ENCODE measurements at regions not wholly inside any gene's neighbourhood (a gene's known extent, or its start where the extent isn't known, plus 50 kb on each side); places are given as distances from the start of the nearest gene placed in this dataset.

DNA sequence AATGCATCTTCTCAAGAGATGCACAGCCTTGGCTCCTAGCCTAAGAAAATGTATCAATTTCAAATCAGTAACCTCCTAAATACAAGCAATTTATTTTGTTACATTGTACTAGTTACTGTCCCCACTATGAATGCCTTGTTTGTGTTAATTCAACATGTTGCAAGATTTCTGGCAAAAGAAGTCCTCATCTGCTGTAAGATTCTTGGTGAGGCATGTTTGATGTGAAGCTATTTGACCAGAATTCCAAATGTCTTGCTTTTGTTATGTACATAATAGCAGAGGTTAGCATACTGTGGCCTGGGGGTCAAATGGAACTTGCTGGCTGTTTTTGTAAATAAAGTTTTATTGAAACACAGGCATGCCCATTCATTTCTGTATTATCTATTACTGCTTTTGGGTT is 1023.1 kb upstream of the WWC1 start:
- no peaks in the 10 kb centered on the region for H3K27me3 ChIP-seq (replicated peaks in 1 of 2; ENCODE audit: control insufficient read depth in 2 of 2, insufficient read depth in 2 of 2, low read length in 1 of 2)
- BruUV-seq (replicated peaks): no TSS peak
- no peaks in the 10 kb centered on the region for H3K9me3 ChIP-seq (replicated peaks; ENCODE audit: control insufficient read depth, insufficient read depth, low read length)
- in situ Hi-C loops (cut with MboI) (no loop called here), intact Hi-C loops (cut with micrococcal nuclease; ENCODE audit: unreplicated experiment) (no loop called here)
- no peak for TF ChIP-seq RELA (IDR thresholded peaks at IDR 0.05; ENCODE audit: borderline replicate concordance, partially characterized antibody)
- TF ChIP-seq, protein P1, sequence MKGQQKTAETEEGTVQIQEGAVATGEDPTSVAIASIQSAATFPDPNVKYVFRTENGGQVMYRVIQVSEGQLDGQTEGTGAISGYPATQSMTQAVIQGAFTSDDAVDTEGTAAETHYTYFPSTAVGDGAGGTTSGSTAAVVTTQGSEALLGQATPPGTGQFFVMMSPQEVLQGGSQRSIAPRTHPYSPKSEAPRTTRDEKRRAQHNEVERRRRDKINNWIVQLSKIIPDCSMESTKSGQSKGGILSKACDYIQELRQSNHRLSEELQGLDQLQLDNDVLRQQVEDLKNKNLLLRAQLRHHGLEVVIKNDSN (IDR thresholded peaks at IDR 0.05; ENCODE audit: borderline replicate concordance, extremely low read length, insufficient read depth, low read depth, low read length): no peak
- H3K79me2 ChIP-seq (ENCODE audit: control insufficient read depth, insufficient read depth, low read length): no peaks in the 10 kb centered on the region
- ChIA-PET CTCF (no interaction called here), RAD21 (ENCODE audit: unreplicated experiment) (no interaction called here), POLR2A (no interaction called here), SMC1A (ENCODE audit: uncharacterized antibody, unreplicated experiment) (no interaction called here)
- H4K20me1 ChIP-seq (ENCODE audit: control insufficient read depth, insufficient read depth): no peaks in the 10 kb centered on the region
- H3K4me2 ChIP-seq (ENCODE audit: control insufficient read depth, insufficient read depth): no peak overlapping the region
- no peak overlapping the region for H3K9ac ChIP-seq (ENCODE audit: control insufficient read depth, insufficient read depth, low read length)
- no peak overlapping the region for H3K27ac ChIP-seq (ENCODE audit: control insufficient read depth, insufficient read depth)
- ATAC-seq (no peak), FAIRE-seq (no peak), DNase-seq (ENCODE audit: low read depth, low spot score) (no peak)
- no peak overlapping the region for H2AFZ ChIP-seq (ENCODE audit: control insufficient read depth, low read depth, low read length)
- H3K4me1 ChIP-seq (ENCODE audit: control insufficient read depth, insufficient read depth, low read length): no peaks in the 10 kb centered on the region
- no peak overlapping the region for H3K4me3 ChIP-seq
- no peaks in the 10 kb centered on the region for H3K36me3 ChIP-seq (ENCODE audit: control insufficient read depth in 2 of 2, insufficient read depth in 2 of 2, low read length in 1 of 2)

DNA sequence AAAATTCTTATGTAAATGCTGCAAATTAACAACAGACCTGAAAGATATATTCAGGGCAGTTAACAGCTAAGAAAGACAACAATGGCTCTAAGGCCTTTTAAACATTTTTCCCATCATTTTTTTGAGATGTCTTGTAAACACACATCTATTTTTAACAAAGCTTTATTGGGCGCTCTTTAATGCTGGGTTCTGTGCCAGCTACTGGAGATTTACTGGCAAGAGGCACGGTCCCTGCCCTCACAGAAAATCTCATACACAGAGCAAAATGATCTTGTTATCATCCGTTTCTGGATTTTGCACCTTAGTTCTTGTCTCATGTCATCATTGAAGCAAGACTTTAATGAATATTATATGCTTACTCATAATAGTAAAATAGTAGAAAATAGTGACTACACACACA is 1022.3 kb upstream of the WWC1 start:
- Histone ChIP-seq H3K27me3 (replicated peaks in 1 of 2; ENCODE audit: control insufficient read depth in 2 of 2, insufficient read depth in 2 of 2, low read length in 1 of 2) (no peaks in the 10 kb centered on the region), H3K79me2 (ENCODE audit: control insufficient read depth, insufficient read depth, low read length) (no peaks in the 10 kb centered on the region), H2AFZ (ENCODE audit: control insufficient read depth, low read depth, low read length) (no peak overlapping the region), H3K4me1 (ENCODE audit: control insufficient read depth, insufficient read depth, low read length) (no peaks in the 10 kb centered on the region), H3K9ac (ENCODE audit: control insufficient read depth, insufficient read depth, low read length) (no peak overlapping the region), H4K20me1 (ENCODE audit: control insufficient read depth, insufficient read depth) (no peaks in the 10 kb centered on the region), H3K36me3 (ENCODE audit: control insufficient read depth in 2 of 2, insufficient read depth in 2 of 2, low read length in 1 of 2) (no peaks in the 10 kb centered on the region), H3K4me2 (ENCODE audit: control insufficient read depth, insufficient read depth) (no peak overlapping the region), H3K9me3 (replicated peaks; ENCODE audit: control insufficient read depth, insufficient read depth, low read length) (no peaks in the 10 kb centered on the region), H3K4me3 (no peak overlapping the region), H3K27ac (ENCODE audit: control insufficient read depth, insufficient read depth) (no peak overlapping the region)
- in situ Hi-C loops (cut with MboI): no loop called here
- DNase-seq (ENCODE audit: low read depth, low spot score) (no peak), ATAC-seq (no peak), FAIRE-seq (no peak)
- CTCF ChIA-PET: no interaction called here
- SMC1A ChIA-PET (ENCODE audit: uncharacterized antibody, unreplicated experiment): no interaction called here
- RAD21 ChIA-PET (ENCODE audit: unreplicated experiment): no interaction called here
- no TSS peak for BruUV-seq (replicated peaks)
- no peak for TF ChIP-seq SREBF1 (IDR thresholded peaks at IDR 0.05; ENCODE audit: low read length)
- no peak for TF ChIP-seq MEF2B (IDR thresholded peaks at IDR 0.05; ENCODE audit: partially characterized antibody, poor library complexity, severe bottlenecking)
- intact Hi-C loops (cut with micrococcal nuclease; ENCODE audit: unreplicated experiment): no loop called here
- POLR2A ChIA-PET: no interaction called here
- 0% methylated on average over 3 of the region's 3 CpGs for WGBS (ENCODE audit: insufficient coverage, insufficient replicate concordance, low lambda C conversion rate, missing lambda C conversion rate)

Data from GM12878 (cell line).